Hepatocyte (in vitro differentiated cells): ENCODE measurements at regions not wholly inside any gene's neighbourhood (a gene's known extent, or its start where the extent isn't known, plus 50 kb on each side); places are given as distances from the start of the nearest gene placed in this dataset.

Source experiments
- CTCF ChIP-seq: fragments of 200-600 bp; sonication (generic); IDR thresholded peaks from 2 replicates; pipeline ENCODE4 v1.5.1; 2016; ENCODE audit warnings: antibody characterized with exemption, mild to moderate bottlenecking; ENCODE audit not compliant: poor library complexity
- EZH2 ChIP-seq: fragments of 200-600 bp; sonication (generic); IDR thresholded peaks from 2 replicates; pipeline ENCODE4 v1.6.1; 2016; ENCODE audit warnings: antibody characterized with exemption, mild to moderate bottlenecking, borderline replicate concordance
- EZH2phosphoT487 ChIP-seq: fragments of 200-600 bp; sonication (generic); IDR thresholded peaks from one replicate; pipeline ENCODE4 v1.6.1; 2018; ENCODE audit warnings: antibody characterized with exemption, mild to moderate bottlenecking, low read depth, moderate library complexity; ENCODE audit not compliant: unreplicated experiment, severe bottlenecking

- no peak for TF ChIP-seq CTCF
- TF ChIP-seq EZH2: no peak
- no peak for TF ChIP-seq EZH2phosphoT487
These were observed 262.7 kb downstream of the ANKRD50 start for GRCh38 chr4:124449881-124450280.
